DMS153 treated with DMSO at 0.1 percent for 48 hours (cell line): ENCODE measurements at regions not wholly inside any gene's neighbourhood (a gene's known extent, or its start where the extent isn't known, plus 50 kb on each side); places are given as distances from the start of the nearest gene placed in this dataset.

Experiments used
- DNase-seq: peaks from one replicate; lab custom pipeline; 2025; ENCODE audit not compliant: unreplicated experiment; lab: John Stamatoyannopoulos, UW

DNA sequence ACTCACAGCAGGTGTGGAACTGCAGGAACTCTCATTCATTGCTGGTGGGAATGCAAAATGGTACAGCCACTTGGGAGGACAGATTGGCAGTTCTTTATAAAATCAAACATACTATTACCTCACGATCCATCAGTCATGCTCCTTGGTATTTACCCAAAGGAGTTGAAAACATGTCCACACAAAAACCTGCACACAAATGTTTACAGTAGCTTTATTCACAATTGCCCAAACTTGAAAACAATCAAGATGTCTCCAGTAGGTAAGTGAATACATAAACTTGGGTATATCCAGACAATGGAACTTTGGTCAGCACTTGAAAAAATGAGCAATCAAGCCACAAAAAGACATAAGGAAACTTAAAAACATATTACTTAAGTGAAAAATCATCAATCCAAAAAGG lies 215.5 kb downstream of the IRX1 start:
- DNase-seq, result no peak

DNA sequence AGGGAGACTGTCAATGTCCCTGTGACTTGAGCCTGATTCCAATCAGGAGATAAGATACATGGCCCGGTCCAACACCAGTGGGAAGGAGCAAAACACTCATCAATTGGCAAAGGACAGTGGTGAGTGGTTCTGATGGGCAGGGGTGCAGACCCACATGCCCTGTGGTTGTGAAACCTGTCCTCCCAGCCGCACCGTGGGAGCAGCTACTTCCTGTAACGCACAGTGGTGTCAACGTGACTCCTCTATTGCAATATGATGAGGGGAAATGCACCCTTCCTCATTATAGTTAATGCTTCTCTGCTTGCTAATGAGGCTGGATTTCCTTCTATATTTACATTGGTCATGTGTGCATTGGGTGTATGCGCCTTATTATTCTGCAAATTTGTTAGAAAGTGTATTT lies 223.0 kb downstream of the IRX1 start:
- no peak for DNase-seq

DNA sequence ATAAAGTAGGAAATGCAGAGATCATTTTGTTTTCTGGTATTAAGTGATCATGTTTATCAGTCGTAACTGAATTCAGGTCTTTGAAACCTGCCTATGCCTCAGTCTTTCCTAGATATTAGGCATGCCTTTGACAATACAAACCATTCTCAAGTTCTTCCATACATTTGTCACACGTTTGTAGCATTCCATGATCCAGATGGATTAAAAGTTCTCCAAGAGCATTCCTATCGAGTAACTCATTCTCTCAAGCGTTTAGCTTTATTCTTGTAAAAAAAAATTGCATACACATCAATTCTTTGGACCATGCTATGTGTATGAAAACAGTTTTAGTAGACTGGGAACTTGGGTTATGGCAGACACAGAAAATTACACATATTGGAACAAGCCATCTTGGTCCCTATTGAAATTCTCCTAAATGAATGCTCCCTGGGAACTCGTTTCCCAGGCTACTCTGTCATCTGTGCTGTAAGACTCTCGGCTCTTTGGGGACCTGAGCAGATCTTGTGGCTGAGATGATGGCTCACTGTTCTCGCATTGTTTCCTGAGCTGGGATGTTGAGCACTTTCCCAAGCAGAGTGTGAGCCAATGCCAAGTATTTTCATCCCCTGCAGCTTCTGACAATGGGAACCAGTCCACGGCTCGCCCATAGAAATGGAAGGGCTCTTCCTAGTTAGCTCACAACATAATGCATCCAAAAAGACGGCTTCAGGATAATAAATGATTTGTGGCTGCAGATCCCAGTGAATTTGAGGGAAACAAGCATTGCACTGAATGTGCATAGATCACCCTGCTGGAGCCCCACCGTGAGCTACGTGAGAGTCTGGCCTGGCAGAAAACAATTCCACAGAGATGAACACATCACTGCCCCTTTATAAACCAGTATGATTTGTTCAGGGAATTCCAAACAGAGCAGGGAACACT lies 230.2 kb downstream of the IRX1 start:
- no peak for DNase-seq

DNA sequence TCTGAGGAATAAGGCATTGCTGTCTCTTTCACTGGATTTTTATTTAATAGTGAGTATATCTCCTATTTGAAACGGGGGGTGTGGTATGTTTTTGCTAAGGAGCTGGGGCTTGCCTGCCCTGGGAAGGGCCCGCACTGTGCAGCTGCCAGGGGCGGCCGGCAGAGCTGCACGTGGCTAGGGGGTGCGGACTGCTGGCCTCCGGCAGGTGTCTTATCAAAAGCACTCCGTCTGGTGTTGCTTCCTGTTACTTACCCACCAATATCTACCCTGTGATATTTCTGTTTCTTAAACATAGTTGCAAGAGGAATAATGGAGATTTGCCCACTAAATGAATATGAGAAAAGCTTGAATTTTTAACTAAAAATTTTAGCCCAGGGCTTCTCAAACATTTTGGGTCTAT lies 232.0 kb downstream of the IRX1 start:
- no peak for DNase-seq

DNA sequence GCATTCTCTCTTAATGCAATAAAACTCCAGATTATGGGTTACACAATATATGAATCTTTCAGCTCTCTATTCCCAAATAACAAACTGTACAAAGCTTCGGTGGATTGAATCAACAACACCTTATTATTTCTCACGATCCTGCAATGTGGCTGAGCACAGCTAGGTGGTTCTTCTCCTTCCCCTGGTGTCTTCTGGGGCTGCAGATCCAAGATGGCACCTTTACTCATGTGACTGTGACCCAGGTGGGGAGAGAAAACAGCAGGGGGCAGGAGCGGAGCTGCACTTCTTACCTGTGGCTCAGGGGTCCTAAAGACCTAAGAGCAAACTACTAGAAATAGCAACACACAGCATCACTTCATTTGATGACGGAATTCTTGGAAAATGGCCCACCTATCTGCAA lies 233.1 kb downstream of the IRX1 start:
- no peak for DNase-seq

DNA sequence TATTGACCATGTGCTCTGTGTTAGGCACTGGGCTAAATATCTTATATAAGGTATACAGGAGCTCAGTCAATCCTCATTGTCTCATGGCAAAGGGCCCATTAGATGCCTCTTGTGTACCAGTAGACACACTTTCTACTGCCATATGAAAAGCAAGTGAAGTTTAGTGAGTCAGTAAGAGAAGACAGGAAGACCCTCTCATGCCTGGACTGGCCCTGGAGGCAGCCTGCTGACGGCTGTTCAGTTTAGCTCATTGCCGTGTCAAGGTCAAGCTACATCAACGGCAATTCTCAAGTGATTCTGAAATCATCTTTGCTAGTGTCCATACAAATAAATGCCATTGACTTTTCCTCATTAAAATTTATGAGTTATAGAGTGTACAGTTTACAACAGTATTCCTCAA lies 237.9 kb downstream of the IRX1 start:
- DNase-seq, result no peak

DNA sequence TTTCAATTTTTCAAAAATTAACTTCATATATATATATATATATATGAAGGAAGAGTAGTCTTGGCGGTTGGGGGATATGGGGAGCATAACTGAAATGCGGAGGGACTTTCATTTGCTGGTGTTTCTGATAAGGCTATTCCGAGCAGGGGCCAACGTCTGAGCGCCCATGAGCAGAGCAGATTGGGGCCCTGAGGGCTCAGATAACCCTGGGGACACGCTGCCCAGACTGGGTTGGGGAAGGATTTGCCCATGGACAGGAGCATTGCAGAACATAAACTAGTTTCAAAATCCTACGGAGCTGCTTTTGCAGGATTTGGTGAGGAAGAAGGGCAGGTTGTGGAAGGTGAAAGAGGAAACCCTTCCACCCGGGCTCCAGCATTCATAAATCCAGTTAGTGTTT lies 240.2 kb downstream of the IRX1 start:
- DNase-seq, result no peak

DNA sequence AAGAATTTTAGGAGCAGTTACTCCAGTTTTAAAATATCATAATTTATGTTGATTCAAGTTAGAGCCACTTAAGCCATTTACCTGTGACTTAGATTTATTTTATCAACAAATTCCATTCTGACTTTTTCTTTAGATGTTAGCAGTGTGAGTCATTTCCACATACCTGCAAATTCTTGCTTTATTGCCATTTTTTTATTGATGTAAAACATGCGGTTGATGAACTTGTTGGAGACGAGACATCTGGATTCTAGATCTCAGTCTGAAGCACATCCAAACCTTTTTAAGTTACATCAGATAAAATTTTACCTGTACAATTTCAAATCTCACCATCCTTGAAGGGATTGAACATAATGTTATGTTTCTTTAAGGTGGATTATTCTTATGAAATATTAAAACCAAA lies 240.9 kb downstream of the IRX1 start:
- no peak for DNase-seq

DNA sequence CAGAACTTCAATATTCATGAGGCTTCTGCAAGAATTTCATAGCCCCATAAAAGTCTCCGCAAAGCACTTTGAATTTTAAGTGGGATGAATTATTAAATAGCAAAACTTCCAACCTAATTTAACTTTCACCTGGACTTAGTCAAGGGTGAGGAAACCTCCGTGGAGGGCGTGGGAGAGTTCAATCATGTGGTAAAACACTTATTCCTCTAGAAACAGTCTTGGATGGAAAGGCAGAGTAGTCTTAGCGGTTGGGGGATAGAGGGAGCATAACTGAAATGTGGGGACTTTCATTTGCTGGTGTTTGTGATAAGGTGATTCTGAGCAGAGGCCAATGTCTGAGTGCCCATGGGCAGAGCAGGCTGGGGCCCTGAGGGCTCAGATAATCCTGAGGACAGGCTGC lies 241.9 kb downstream of the IRX1 start:
- DNase-seq, result no peak

DNA sequence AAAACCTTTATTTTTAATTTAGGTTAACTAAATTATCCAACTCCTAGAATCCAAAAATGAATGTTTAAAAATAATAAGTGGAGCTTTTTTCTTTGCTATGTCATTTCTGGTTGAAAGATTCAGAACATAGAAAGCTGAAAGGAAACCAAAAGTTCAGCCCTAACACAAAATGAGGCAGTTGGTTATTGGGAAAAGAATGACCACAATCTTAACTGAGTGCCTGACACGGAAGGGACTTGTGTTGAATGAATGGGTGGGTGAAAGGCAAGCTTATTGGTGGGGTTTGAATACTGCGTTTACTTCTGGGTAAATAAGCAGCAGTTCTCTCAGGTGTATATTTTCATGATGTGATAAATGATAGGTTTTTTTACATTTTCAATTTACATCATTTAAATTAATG lies 243.5 kb downstream of the IRX1 start:
- no peak for DNase-seq

DNA sequence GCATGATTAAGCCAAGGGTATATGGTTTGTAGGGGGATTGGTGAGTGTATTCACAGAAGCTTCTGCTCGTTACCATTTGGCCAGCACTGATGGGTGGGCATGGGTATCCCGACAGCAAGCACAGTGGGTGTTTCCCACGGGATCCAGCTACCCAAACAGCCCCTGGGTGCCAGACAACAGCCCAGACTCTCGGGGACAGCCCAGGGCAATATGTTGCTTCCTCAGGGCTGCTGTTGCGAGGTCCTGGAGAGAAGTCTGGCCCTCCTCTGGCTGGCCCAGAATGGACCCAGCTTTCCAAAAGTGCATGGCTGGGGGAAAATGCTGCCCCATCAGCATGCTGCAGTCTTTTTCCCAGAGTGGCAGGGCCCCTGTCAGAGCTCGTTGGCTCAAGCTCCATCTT lies 247.0 kb downstream of the IRX1 start:
- DNase-seq, result no peak

DNA sequence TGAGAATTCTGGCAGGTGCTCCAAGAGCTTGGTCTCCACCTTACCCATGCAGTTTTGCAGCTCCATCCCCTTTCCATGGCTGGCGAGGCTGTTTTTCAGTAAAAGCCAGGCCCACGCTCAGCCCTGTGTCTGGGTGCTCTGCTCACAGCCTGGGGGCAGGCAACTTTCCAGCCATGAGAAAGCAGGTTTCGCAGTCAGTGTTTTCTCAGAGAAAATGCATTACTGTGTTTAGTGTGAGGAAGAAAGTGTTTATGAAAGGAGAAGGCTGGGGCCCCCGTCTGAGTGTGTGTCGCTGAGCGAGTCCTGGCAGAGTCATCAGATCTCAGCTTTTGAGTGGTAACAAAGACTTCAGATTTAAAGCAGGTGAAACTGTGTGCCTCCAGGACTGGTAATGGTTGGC lies 248.1 kb downstream of the IRX1 start:
- DNase-seq, result no peak

DNA sequence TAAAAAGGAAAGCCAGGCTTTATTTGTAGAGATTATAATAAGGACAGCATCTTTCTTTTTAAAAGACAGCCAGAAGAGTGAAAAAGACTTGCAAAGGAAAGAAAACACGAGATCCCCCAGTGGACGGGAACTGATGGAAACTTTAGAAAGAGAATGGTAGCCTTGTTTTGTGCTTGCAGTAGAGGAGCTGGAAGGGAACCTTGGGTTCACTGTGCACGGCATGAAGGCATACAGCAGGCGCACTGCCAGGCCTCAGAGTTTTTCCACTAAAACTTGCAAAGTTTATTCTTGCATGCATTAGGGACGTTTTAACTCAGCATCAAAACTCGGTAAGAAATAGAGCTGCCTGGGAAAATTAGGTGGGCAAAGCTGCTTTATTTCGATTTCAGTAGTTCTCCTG lies 248.6 kb downstream of the IRX1 start:
- no peak for DNase-seq

DNA sequence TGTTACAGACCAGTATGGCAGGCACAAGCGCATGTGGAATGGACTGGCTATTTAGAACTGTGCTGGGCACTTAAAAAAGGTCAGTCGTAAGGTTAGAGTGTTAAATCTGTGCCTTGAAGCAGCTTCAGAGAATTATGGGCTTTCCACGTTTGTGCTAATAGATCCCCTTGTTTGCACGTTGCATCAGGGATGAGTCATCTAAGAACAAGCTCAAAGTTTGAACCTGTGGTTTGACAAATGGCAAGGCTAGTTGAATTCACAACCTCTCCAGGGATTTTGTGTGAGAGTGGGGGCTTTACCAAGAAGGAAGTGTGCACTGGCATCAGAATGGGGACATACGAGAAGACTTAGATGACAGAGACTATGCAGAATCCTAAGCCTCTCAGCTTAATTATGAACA lies 249.6 kb downstream of the IRX1 start:
- DNase-seq, result no peak

DNA sequence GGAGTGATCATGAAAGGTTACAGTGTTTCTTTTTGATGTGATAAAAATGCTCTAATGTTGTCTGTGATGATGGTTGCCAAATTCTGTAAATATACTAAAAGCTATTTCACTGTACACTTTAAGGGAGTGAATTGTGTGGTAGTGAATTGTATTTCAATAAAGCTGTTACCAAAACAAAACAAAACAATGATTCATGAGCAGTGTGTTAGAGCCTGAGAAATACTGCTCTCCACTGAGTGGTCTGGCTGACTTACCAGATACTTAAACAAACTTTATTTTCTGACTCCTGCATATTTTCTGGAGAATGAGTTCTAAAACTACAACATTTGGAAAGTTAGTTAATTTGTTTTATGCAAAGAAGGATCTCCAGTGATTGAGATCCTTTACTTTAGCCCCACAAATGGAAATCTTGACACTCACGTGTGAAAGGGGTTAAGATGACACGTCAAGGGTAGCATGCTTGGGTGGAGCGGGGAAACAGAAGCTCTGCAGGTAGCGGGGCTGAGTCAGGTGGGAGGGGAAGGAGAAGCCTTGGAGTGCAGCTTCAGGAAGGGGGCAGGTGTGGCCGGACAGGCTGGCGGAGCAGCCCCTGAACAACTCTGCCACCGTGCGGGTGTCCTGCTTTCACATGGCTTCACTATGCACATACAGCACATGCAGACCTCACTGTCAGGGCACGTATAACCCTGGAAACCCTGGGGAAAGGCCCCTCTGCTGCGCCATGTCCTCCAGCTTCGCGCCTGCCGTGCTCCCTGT lies 256.7 kb downstream of the IRX1 start:
- DNase-seq, result no peak

DNA sequence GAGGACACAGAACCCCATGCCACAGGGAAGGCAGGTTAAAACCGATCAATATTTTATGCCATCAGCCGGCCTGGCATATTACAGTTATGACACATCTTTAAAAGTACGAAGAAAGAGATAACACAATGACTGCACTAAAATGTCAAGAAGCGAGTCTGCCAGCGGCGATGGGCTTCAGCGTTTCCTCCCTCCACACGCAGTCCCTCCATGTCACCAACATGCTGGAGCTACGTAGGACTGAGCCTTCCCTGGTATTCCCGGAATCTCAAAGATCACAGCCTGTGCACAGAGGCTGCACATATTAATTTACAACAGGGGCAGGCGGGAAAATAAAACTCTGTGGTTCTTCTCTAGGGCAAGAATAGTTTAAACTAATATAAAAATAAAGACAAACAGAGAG lies 257.7 kb downstream of the IRX1 start:
- no peak for DNase-seq

DNA sequence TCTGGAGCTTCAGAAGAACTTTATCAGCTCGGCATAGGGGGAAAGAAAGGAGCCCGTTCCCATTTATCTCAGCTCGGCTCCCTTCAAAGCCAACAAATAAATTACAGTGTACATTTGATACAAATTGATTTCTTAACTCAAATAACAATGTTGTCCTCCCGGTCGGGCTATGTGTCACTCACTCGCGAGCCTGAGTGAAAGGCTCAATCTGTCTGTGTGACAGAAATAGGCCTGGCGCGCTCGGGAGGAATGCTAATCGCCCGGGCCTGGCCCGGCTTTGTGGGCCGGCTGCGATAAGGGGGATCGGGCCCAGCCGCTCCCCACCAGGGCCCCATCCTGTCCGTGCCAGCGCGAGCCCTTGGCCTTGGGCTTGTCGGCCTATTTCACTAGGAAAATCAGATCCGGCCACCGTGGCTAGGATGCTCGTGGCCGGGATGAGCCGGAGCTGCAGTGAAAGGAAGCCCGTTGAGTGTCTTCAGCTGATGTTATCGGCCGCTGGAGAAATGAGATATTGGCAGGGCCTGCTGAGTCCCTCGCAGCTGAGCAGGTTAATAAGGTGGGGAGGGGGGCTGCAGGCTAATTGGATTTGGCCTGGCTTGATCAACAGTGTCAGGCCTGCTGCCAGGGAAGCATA lies 258.7 kb downstream of the IRX1 start:
- DNase-seq, result no peak

DNA sequence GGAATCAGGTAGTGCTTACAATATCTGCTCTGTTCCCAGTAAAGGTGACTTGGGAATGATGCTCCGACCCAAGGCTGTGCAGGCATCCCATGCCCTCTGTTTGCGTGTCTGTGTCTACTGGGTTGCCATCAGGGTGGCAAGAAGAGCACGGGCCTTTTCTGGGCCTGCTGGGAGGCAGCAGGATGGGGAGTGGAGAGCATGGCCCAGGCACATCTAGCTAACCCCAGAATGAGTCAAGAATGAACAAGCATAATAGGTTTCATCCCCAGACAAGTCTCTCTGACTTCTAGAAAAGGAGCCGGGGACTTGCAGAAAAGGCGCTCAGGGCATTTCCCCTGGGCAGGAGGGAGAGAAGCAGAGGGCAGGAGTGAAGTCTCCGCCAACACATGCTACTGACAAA lies 260.4 kb downstream of the IRX1 start:
- DNase-seq, result no peak

DNA sequence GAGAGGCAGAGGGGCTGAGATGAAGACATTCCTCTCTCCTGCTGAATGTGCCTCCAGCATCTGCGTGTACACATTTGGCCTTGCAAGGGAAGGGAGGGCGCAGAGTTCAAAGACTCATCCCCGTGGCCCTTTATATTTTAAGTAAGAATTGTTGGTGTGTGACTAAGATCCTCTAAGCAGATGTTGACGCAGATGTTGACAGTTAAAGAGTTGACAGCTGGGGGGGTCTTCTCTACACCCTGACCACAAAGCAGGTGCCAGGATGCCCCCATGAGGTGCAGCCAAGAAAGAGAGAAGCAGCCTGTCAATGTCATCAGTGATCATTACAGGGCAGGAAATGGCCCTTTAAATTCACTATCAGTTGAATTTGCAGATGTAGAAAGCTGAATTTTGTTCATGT lies 262.9 kb downstream of the IRX1 start:
- no peak for DNase-seq

DNA sequence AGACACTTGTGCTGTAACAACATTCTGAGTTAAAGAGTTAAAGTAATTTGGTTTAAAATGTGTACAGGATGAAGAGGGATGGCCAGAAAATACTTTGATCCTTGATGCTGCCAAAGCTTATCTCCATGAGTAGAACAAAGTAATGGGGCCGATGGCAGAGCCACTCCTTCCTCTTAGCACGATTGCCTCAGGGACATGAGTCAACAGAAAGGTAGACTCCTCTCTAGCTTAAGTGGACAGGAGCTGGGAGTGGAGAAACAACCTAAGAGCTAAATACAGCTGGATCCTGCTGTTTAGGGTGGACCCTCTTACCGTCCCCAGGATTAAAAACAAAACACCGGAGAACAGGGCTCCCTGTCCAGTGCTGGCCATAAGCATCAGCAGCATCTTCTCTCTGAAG lies 267.3 kb downstream of the IRX1 start:
- no peak for DNase-seq

DNA sequence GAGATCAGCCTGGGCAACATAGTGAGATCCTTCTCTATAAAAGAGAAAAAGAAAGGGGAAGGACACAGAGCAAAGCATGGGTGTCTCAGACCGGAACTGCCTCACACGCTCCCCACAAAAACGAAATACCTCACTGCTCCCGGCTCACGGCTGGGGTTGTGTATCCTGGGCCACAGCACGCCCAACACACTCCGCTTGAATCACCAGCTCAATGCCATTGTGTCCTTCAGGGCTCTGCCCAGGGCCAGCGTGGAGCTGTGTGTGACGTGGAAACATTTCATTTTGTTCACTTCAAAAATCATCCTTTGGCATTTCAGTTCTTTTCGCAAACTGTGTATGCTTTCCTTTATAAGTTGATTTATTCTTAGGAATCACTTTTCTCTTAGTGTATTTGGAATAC lies 279.5 kb downstream of the IRX1 start:
- no peak for DNase-seq

DNA sequence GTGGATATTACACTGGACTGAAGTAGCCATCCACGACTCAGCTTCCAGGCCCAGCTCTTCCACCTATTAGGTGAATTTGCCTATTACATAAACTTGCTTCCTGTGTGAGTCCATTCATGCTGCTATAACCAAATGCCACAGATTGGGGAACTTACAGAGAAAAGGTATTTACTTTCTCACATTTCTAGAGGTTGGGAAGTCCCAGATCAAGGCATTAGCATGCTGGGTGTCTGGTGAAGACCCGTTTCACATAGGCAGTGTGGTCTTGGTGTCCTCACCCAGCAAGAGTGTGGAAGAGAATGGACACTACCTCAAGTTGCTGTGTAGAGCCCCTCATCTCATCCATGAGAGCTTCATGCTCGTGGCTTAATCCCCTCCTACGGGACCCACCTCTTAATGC lies 282.6 kb downstream of the IRX1 start:
- DNase-seq, result no peak
